ENCODE measurements at regions not wholly inside any gene's neighbourhood (a gene's known extent, or its start where the extent isn't known, plus 50 kb on each side); places are given as distances from the start of the nearest gene placed in this dataset.

GRCh38 chr3:107911337-107912000 lies 179.4 kb downstream of the CD47 start:
- H3K79me1 ChIP-seq (ENCODE audit: low read depth, low read length), result no peaks in the 10 kb centered on the region
- no peak overlapping the region for H3K4me2 ChIP-seq (ENCODE audit: insufficient read depth in 1 of 2, low read depth in 2 of 2, low read length in 2 of 2)
- no peaks in the 10 kb centered on the region for H4K20me1 ChIP-seq (replicated peaks in 1 of 2; ENCODE audit: control insufficient read depth in 1 of 2, insufficient read depth in 2 of 2, low read length in 2 of 2)
- no peak overlapping the region for H3K14ac ChIP-seq (ENCODE audit: insufficient read length)
- no peak overlapping the region for H3K23ac ChIP-seq (ENCODE audit: insufficient read length)
- no peaks in the 10 kb centered on the region for H3K79me2 ChIP-seq (ENCODE audit: control insufficient read depth in 1 of 2, insufficient read depth in 2 of 2, low read length in 2 of 2)
- H3K4me1 ChIP-seq (replicated peaks in 1 of 4; ENCODE audit: control insufficient read depth in 3 of 4, insufficient read depth in 4 of 4, low read length in 3 of 4), result no peaks in the 10 kb centered on the region
- H2BK5ac ChIP-seq (ENCODE audit: low read depth, low read length), result no peak overlapping the region
- no peak overlapping the region for H2BK120ac ChIP-seq (replicated peaks; ENCODE audit: low read depth, low read length)
- H2BK15ac ChIP-seq (ENCODE audit: low read length), result no peak overlapping the region
- no peak overlapping the region for H4K8ac ChIP-seq (ENCODE audit: extremely low read depth, insufficient read depth, low read length)
- no peak overlapping the region for H4K91ac ChIP-seq (replicated peaks; ENCODE audit: insufficient read length, low read length)
- H3K36me3 ChIP-seq (ENCODE audit: control insufficient read depth in 2 of 4, insufficient read depth in 4 of 4, low read length in 3 of 4), result no peaks in the 10 kb centered on the region
- H3K23me2 ChIP-seq (ENCODE audit: low read depth, low read length), result no peaks in the 10 kb centered on the region
- ChIA-PET CTCF (ENCODE audit: partially characterized antibody) (interaction anchor here (0.6 to 3.1 kb wide), 4 partner anchors 8 to 331 kb away, joined by 3 to 12 read pairs (median 4); no protein-coding TSS in a partner anchor), POLR2A (ENCODE audit: partially characterized antibody) (no interaction called here)
- no peak for FAIRE-seq
- no peak overlapping the region for H3K18ac ChIP-seq (ENCODE audit: extremely low read depth, low read length)
- no peak overlapping the region for H3K27ac ChIP-seq (ENCODE audit: low read depth, low read length)
- H2BK12ac ChIP-seq (ENCODE audit: low read depth, low read length), result no peak overlapping the region
- WGBS, 2 experiments (ENCODE audit: extremely low coverage in 1 of 2, insufficient coverage in 1 of 2, insufficient read length in 1 of 2, insufficient replicate concordance in 2 of 2, low coverage in 1 of 2, low lambda C conversion rate in 2 of 2, missing lambda C conversion rate in 1 of 2), result 74% methylated on average over 3 of the region's 3 CpGs; no CpG with 5 or more reads in 1 of the 2 experiments
- H3K9me3 ChIP-seq (ENCODE audit: insufficient read depth in 2 of 2, low read depth in 1 of 2, low read length in 1 of 2), result no peaks in the 10 kb centered on the region
- no peak overlapping the region for H3K9ac ChIP-seq (replicated peaks in 1 of 4; ENCODE audit: extremely low read depth in 1 of 4, low read depth in 3 of 4, low read length in 3 of 4)
- H3K27me3 ChIP-seq (replicated peaks in 1 of 4; ENCODE audit: control insufficient read depth in 3 of 4, extremely low read depth in 1 of 4, insufficient read depth in 3 of 4, low read length in 3 of 4), result no peaks in the 10 kb centered on the region
- no peak overlapping the region for H3K4ac ChIP-seq (replicated peaks; ENCODE audit: insufficient read length, low read depth, low read length)
- no peak overlapping the region for H2BK20ac ChIP-seq (ENCODE audit: low read length)
- no peak overlapping the region for H3K56ac ChIP-seq (replicated peaks; ENCODE audit: insufficient read length, low read depth, low read length)
- H4K5ac ChIP-seq (ENCODE audit: insufficient read length, low read depth, low read length), result no peak overlapping the region
- H2AK5ac ChIP-seq (ENCODE audit: low read depth, low read length), result no peak overlapping the region
- no peak overlapping the region for H3K4me3 ChIP-seq (ENCODE audit: extremely low read depth in 1 of 4, insufficient read depth in 2 of 4, low read depth in 3 of 4, low read length in 4 of 4)
- DNase-seq (ENCODE audit: low read depth in 1 of 2, low spot score in 2 of 2), result no peak
- no peak overlapping the region for H2AFZ ChIP-seq (ENCODE audit: low read length)
- TF ChIP-seq EP300 (IDR thresholded peaks at IDR 0.05; ENCODE audit: borderline replicate concordance in 1 of 2, low read depth in 2 of 2, low read length in 2 of 2) (no peak), FOSL1 (IDR thresholded peaks at IDR 0.05; ENCODE audit: insufficient read depth, low read depth, low read length) (no peak), EZH2 (IDR thresholded peaks at IDR 0.05; ENCODE audit: low read depth, low read length, severe bottlenecking) (no peak), ATF2 (IDR thresholded peaks at IDR 0.05; ENCODE audit: low read length) (no peak), RXRA (IDR thresholded peaks at IDR 0.05; ENCODE audit: insufficient read depth, low read depth, low read length) (no peak), KDM1A (IDR thresholded peaks at IDR 0.05; ENCODE audit: borderline replicate concordance, low read length) (no peak)
